ENCODE measurements at regions not wholly inside any gene's neighbourhood (a gene's known extent, or its start where the extent isn't known, plus 50 kb on each side); places are given as distances from the start of the nearest gene placed in this dataset.

- TF ChIP-seq POLR2A (IDR thresholded peaks at IDR 0.05; ENCODE audit: low read depth, low read length) (no peak), POLR2AphosphoS5 (IDR thresholded peaks at IDR 0.05; ENCODE audit: low read depth, low read length) (no peak), POU2F2 (IDR thresholded peaks at IDR 0.05; ENCODE audit: low read depth, low read length) (no peak), SPI1 (IDR thresholded peaks at IDR 0.05; ENCODE audit: low read depth, low read length) (no peak)
Measured at GRCh38 chr20:41747226-41747625, 129.0 kb upstream of the CHD6 start.

Data from GM12891 (cell line).